DOHH2 (cell line): ENCODE measurements at regions not wholly inside any gene's neighbourhood (a gene's known extent, or its start where the extent isn't known, plus 50 kb on each side); places are given as distances from the start of the nearest gene placed in this dataset.

ENCODE experiments used
- H3F3A ChIP-seq: fragments of 200-600 bp; sonication (generic), shearing (Covaris generic); 2 replicates; pipeline ENCODE4 v1.6.0; 2016; ENCODE audit warnings: antibody characterized with exemption, mild to moderate bottlenecking; ENCODE audit not compliant: control insufficient read depth, insufficient read depth
- H3K27ac ChIP-seq: fragments of 200-600 bp; sonication (generic); 2 replicates; pipeline ENCODE4 v1.5.1; 2014; ENCODE audit warnings: low read depth, mild to moderate bottlenecking, low read length, moderate library complexity
- H3K27me3 ChIP-seq: fragments of 200-600 bp; sonication (generic); 2 replicates; pipeline ENCODE4 v1.6.1; 2014; ENCODE audit warnings: mild to moderate bottlenecking, low read length, mixed read lengths; ENCODE audit not compliant: control insufficient read depth
- H3K36me3 ChIP-seq: fragments of 200-600 bp; sonication (generic); 2 replicates; pipeline ENCODE4 v1.6.1; 2014; ENCODE audit warnings: mild to moderate bottlenecking, low read length, moderate library complexity, mixed read lengths; ENCODE audit not compliant: control insufficient read depth
- H3K4me1 ChIP-seq: fragments of 200-600 bp; sonication (generic); 2 replicates; pipeline ENCODE4 v1.6.1; 2014; ENCODE audit warnings: mild to moderate bottlenecking, low read length, mixed read lengths; ENCODE audit not compliant: control insufficient read depth
- H3K4me2 ChIP-seq: fragments of 200-600 bp; sonication (generic); 2 replicates; pipeline ENCODE4 v1.6.0; 2014; ENCODE audit warnings: mild to moderate bottlenecking, low read length, moderate library complexity
- H3K4me3 ChIP-seq: fragments of 200-600 bp; sonication (generic); 2 replicates; pipeline ENCODE4 v1.5.1; 2014; ENCODE audit warnings: mild to moderate bottlenecking, low read length, mixed read lengths
- H3K79me2 ChIP-seq: fragments of 200-600 bp; sonication (generic); 2 replicates; pipeline ENCODE4 v1.6.1; 2014; ENCODE audit warnings: mild to moderate bottlenecking, low read length, mixed read lengths; ENCODE audit not compliant: control insufficient read depth
- H3K9me2 ChIP-seq: fragments of 200-600 bp; sonication (generic); replicated peaks from 2 replicates; pipeline ENCODE4 v1.6.1; 2014; ENCODE audit warnings: mild to moderate bottlenecking, low read length, mixed read lengths; ENCODE audit not compliant: control insufficient read depth
- H3K9me3 ChIP-seq: fragments of 200-600 bp; sonication (generic); 2 replicates; pipeline ENCODE4 v1.6.1; 2014; ENCODE audit warnings: antibody characterized with exemption, low read length, mixed read lengths; ENCODE audit not compliant: control insufficient read depth, insufficient read depth
- H4K20me1 ChIP-seq: fragments of 200-600 bp; sonication (generic); 2 replicates; pipeline ENCODE4 v1.6.0; 2014; ENCODE audit warnings: low read depth, mild to moderate bottlenecking, antibody characterized with exemption, low read length, moderate library complexity; ENCODE audit not compliant: control insufficient read depth, insufficient read depth
- EZH2phosphoT487 ChIP-seq: fragments of 200-600 bp; sonication (generic); IDR thresholded peaks from 2 replicates; pipeline ENCODE4 v1.6.1; 2017; ENCODE audit warnings: borderline replicate concordance, mild to moderate bottlenecking, antibody characterized with exemption, low read length, moderate library complexity, mixed read lengths
- TF ChIP-seq, protein P1 (sequence below): fragments of 200-600 bp; sonication (generic); IDR thresholded peaks from one replicate; pipeline ENCODE4 v1.5.1; 2014; ENCODE audit warnings: antibody characterized with exemption, mild to moderate bottlenecking, low read depth, low read length; ENCODE audit not compliant: poor library complexity, severe bottlenecking

DNA sequence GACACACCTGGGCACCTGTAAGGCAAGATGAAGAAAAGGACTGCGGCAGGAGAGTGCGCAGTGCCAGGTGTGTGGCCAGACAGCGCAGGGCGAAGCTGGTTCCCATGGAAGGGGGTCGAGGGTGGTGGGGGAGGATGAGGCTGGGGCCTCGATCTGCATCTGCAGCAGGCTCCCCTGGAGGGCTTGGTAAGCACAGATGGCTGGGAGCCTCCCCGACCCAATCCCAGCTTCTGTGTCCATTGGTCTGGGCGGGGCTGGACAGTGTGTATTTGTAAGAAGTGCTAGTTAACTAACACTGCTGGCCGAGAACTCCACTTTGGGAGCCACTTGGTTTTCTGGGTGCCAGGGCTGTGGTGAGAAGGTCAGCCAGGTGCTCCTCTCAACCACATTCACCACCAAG, 385.1 kb upstream of the IRX1 start:
- Histone ChIP-seq H3K4me1 (no peaks in the 10 kb centered on the region), H3K36me3 (no peaks in the 10 kb centered on the region), H3K4me2 (no peak overlapping the region), H3K4me3 (no peak overlapping the region), H3K9me3 (peaks cover 32% of the 10 kb centered on the region), H3K79me2 (no peaks in the 10 kb centered on the region), H3K9me2 (no peaks in the 10 kb centered on the region), H3K27me3 (no peaks in the 10 kb centered on the region), H4K20me1 (no peaks in the 10 kb centered on the region), H3K27ac (no peak overlapping the region), H3F3A (no peaks in the 10 kb centered on the region)
- TF ChIP-seq, protein P1, sequence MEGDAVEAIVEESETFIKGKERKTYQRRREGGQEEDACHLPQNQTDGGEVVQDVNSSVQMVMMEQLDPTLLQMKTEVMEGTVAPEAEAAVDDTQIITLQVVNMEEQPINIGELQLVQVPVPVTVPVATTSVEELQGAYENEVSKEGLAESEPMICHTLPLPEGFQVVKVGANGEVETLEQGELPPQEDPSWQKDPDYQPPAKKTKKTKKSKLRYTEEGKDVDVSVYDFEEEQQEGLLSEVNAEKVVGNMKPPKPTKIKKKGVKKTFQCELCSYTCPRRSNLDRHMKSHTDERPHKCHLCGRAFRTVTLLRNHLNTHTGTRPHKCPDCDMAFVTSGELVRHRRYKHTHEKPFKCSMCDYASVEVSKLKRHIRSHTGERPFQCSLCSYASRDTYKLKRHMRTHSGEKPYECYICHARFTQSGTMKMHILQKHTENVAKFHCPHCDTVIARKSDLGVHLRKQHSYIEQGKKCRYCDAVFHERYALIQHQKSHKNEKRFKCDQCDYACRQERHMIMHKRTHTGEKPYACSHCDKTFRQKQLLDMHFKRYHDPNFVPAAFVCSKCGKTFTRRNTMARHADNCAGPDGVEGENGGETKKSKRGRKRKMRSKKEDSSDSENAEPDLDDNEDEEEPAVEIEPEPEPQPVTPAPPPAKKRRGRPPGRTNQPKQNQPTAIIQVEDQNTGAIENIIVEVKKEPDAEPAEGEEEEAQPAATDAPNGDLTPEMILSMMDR = no peak
- TF ChIP-seq EZH2phosphoT487 = no peak

DNA sequence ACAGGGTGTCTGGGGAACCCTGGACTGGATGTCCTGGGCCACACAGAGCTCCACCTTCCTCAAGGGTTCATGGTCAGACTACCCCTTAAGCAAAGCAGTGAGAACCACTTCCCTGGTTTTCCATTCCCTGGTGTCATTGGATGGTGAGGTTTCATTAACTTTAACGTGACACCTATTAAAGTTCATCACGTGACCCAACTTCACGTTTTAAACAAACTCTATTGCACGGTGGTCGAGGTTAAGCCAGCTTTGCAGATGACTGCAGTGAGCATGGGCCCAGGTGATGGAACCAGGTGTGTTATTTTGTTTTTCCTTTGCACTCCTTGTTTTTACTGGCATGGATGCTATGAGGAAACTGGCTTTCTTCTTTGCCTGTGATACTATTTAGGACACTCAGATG, 385.7 kb upstream of the IRX1 start:
- Histone ChIP-seq H3F3A (no peaks in the 10 kb centered on the region), H3K4me2 (no peak overlapping the region), H3K9me3 (peaks cover 26% of the 10 kb centered on the region), H3K27ac (no peak overlapping the region), H3K79me2 (no peaks in the 10 kb centered on the region), H3K9me2 (no peaks in the 10 kb centered on the region), H4K20me1 (no peaks in the 10 kb centered on the region), H3K4me3 (no peak overlapping the region), H3K4me1 (no peaks in the 10 kb centered on the region), H3K27me3 (no peaks in the 10 kb centered on the region), H3K36me3 (no peaks in the 10 kb centered on the region)
- no peak for TF ChIP-seq EZH2phosphoT487
- TF ChIP-seq, protein P1 = no peak

- H3K4me3 ChIP-seq = no peak overlapping the region
- H3K4me2 ChIP-seq = no peak overlapping the region
- H3F3A ChIP-seq = no peaks in the 10 kb centered on the region
- no peaks in the 10 kb centered on the region for H3K36me3 ChIP-seq
- no peaks in the 10 kb centered on the region for H3K9me2 ChIP-seq
- H3K27ac ChIP-seq = no peak overlapping the region
- H3K27me3 ChIP-seq = no peaks in the 10 kb centered on the region
- TF ChIP-seq, protein P1 = no peak
- no peak for TF ChIP-seq EZH2phosphoT487
- peaks cover 20% of the 10 kb centered on the region; the same call in 1 of the 2 replicates for H3K9me3 ChIP-seq
- H3K4me1 ChIP-seq = no peaks in the 10 kb centered on the region
- no peaks in the 10 kb centered on the region for H4K20me1 ChIP-seq
- no peaks in the 10 kb centered on the region for H3K79me2 ChIP-seq
Measured at GRCh38 chr5:3202570-3202969, 393.1 kb upstream of the IRX1 start.

- Histone ChIP-seq H3K4me2 (no peak overlapping the region), H3K4me3 (no peak overlapping the region), H3K9me2 (no peaks in the 10 kb centered on the region), H4K20me1 (no peaks in the 10 kb centered on the region), H3K27ac (no peak overlapping the region), H3K79me2 (no peaks in the 10 kb centered on the region), H3K4me1 (no peaks in the 10 kb centered on the region), H3K9me3 (peaks cover 20% of the 10 kb centered on the region; the same call in 1 of the 2 replicates), H3F3A (no peaks in the 10 kb centered on the region), H3K27me3 (no peaks in the 10 kb centered on the region), H3K36me3 (no peaks in the 10 kb centered on the region)
- TF ChIP-seq, protein P1 = no peak
- TF ChIP-seq EZH2phosphoT487 = no peak
Measured at GRCh38 chr5:3201941-3202340, 393.7 kb upstream of the IRX1 start.
